Esophagus muscularis mucosa (tissue), 4 donors: ENCODE measurements at regions not wholly inside any gene's neighbourhood (a gene's known extent, or its start where the extent isn't known, plus 50 kb on each side); places are given as distances from the start of the nearest gene placed in this dataset.

Source experiments
- EP300 ChIP-seq: sonication (generic); formaldehyde crosslinking; IDR thresholded peaks from one replicate; pipeline ENCODE4 v1.6.1; 2017; ENCODE audit warnings: antibody characterized with exemption
- POLR2A ChIP-seq: fragments of 450-650 bp; IDR thresholded peaks from one replicate; pipeline ENCODE4 v1.6.1; 2017; ENCODE audit warnings: antibody characterized with exemption, moderate library complexity, mild to moderate bottlenecking, low read depth
- TF ChIP-seq, protein P1 (sequence below), 3 experiments: fragments of 200-600 bp in 2 of 3; fragments of 450-650 bp in 1 of 3; sonication (generic) in 2 of 3; IDR thresholded peaks; one replicate each; pipeline ENCODE4 v1.5.1; 2017 to 2019; ENCODE audit warnings: antibody characterized with exemption in 3 of 3, mild to moderate bottlenecking in 2 of 3, moderate library complexity in 1 of 3

DNA sequence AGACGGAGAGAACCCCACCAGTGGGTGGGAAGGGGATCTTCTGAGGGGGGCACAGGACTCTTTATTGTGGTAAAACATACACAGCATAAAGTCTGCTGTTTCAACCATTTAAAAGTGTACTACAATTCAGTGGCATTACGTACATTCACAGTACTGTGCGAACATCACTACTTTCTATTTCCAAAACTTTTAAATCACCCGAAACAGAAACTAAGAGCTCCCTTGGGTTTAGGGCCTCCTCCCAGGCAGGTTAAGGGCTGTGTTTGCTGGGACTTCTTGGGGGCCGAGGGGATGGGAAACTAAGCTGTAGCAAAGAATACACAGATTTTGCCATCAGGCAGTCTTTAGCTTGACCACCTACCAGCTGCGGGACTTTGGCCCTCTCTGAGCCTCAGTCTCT lies 242.0 kb downstream of the HAUS1 start:
- TF ChIP-seq, protein P1, sequence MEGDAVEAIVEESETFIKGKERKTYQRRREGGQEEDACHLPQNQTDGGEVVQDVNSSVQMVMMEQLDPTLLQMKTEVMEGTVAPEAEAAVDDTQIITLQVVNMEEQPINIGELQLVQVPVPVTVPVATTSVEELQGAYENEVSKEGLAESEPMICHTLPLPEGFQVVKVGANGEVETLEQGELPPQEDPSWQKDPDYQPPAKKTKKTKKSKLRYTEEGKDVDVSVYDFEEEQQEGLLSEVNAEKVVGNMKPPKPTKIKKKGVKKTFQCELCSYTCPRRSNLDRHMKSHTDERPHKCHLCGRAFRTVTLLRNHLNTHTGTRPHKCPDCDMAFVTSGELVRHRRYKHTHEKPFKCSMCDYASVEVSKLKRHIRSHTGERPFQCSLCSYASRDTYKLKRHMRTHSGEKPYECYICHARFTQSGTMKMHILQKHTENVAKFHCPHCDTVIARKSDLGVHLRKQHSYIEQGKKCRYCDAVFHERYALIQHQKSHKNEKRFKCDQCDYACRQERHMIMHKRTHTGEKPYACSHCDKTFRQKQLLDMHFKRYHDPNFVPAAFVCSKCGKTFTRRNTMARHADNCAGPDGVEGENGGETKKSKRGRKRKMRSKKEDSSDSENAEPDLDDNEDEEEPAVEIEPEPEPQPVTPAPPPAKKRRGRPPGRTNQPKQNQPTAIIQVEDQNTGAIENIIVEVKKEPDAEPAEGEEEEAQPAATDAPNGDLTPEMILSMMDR (IDR thresholded peaks at IDR 0.05) = no peak
- TF ChIP-seq POLR2A (no peak), EP300 (no peak)
